ENCODE measurements at regions not wholly inside any gene's neighbourhood (a gene's known extent, or its start where the extent isn't known, plus 50 kb on each side); places are given as distances from the start of the nearest gene placed in this dataset.

DNA sequence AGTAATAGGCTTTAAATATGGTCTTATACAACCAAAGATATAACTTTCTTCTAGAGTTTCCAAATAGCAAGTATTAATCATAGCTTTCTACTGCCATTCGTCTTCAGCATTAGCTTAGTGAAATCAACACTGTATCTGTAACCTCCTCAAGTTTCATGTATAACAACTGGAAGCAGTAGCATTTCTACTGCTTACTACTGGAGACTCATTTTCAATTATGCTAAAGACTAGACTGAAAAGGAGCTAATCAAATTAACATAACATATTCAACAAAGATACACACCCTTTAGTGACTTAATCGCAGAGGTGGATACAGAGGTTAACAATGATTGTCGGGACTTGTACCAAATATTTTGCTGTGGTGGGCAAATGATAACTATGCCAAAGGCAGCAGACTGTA lies 344.2 kb upstream of the TEX13C start:
- no peaks in the 10 kb centered on the region for H3K4me1 ChIP-seq (ENCODE audit: insufficient read depth, low read length, poor library complexity, severe bottlenecking)
- no peak overlapping the region for H3K4me2 ChIP-seq (ENCODE audit: low read depth, low read length, poor library complexity, severe bottlenecking)
- H3F3A ChIP-seq (ENCODE audit: low read depth): no peaks in the 10 kb centered on the region
- H3K36me3 ChIP-seq (ENCODE audit: insufficient read depth, low read length): no peaks in the 10 kb centered on the region
- H3K9me2 ChIP-seq (replicated peaks; ENCODE audit: low read depth, low read length): no peaks in the 10 kb centered on the region
- no peaks in the 10 kb centered on the region for H3K79me2 ChIP-seq (ENCODE audit: insufficient read depth, low read length)
- no peaks in the 10 kb centered on the region for H4K20me1 ChIP-seq (ENCODE audit: insufficient read depth, low read length, poor library complexity, severe bottlenecking)
- no peaks in the 10 kb centered on the region for H3K9me3 ChIP-seq (ENCODE audit: insufficient read depth, low read depth, low read length)
- TF ChIP-seq, protein P1, sequence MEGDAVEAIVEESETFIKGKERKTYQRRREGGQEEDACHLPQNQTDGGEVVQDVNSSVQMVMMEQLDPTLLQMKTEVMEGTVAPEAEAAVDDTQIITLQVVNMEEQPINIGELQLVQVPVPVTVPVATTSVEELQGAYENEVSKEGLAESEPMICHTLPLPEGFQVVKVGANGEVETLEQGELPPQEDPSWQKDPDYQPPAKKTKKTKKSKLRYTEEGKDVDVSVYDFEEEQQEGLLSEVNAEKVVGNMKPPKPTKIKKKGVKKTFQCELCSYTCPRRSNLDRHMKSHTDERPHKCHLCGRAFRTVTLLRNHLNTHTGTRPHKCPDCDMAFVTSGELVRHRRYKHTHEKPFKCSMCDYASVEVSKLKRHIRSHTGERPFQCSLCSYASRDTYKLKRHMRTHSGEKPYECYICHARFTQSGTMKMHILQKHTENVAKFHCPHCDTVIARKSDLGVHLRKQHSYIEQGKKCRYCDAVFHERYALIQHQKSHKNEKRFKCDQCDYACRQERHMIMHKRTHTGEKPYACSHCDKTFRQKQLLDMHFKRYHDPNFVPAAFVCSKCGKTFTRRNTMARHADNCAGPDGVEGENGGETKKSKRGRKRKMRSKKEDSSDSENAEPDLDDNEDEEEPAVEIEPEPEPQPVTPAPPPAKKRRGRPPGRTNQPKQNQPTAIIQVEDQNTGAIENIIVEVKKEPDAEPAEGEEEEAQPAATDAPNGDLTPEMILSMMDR (conservative IDR thresholded peaks at IDR 0.05; ENCODE audit: low read length): no peak
- TF ChIP-seq EZH2phosphoT487 (IDR thresholded peaks at IDR 0.05; ENCODE audit: borderline replicate concordance): no peak
- no peak overlapping the region for H3K4me3 ChIP-seq (ENCODE audit: low read length, poor library complexity, severe bottlenecking)
- H3K27me3 ChIP-seq (ENCODE audit: insufficient read depth, low read length, poor library complexity, severe bottlenecking): no peaks in the 10 kb centered on the region
- H2AFZ ChIP-seq (ENCODE audit: low read length): no peak overlapping the region
- H3K9ac ChIP-seq (ENCODE audit: low read depth, low read length, poor library complexity, severe bottlenecking): no peak overlapping the region

DNA sequence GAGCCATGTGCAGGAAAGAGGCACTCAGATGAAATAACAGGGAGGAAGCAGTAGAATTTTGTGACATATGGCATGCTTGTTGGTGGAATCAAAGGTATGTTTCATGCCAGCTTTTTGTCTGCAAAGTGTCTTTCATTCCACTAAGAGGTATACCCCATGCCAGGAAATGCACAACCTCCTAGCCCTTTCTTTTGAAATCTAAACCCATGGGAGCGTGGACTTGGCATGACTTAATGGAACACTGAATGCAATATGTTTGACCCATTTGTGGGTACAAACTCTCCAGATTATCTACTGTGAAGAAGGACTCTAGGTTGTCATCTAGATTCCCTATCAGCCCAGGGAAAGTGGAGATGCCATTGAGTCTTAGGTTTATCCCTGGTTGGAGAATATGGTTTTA lies 338.3 kb upstream of the TEX13C start:
- H3K9ac ChIP-seq (ENCODE audit: low read depth, low read length, poor library complexity, severe bottlenecking): no peak overlapping the region

GRCh38 chrX:124984140-124984813 lies 335.4 kb upstream of the TEX13C start:
- no peaks in the 10 kb centered on the region for H3K9me2 ChIP-seq (replicated peaks; ENCODE audit: low read depth, low read length)
- H3K79me2 ChIP-seq (ENCODE audit: insufficient read depth, low read length): no peaks in the 10 kb centered on the region
- H3K27me3 ChIP-seq (ENCODE audit: insufficient read depth, low read length, poor library complexity, severe bottlenecking): no peaks in the 10 kb centered on the region
- no peak overlapping the region for H3K9ac ChIP-seq (ENCODE audit: low read depth, low read length, poor library complexity, severe bottlenecking)
- H3K4me3 ChIP-seq (ENCODE audit: low read length, poor library complexity, severe bottlenecking): no peak overlapping the region
- no peaks in the 10 kb centered on the region for H3K36me3 ChIP-seq (ENCODE audit: insufficient read depth, low read length)
- H3K9me3 ChIP-seq (ENCODE audit: insufficient read depth, low read depth, low read length): no peaks in the 10 kb centered on the region
- no peak overlapping the region for H3K4me2 ChIP-seq (ENCODE audit: low read depth, low read length, poor library complexity, severe bottlenecking)
- no peaks in the 10 kb centered on the region for H4K20me1 ChIP-seq (ENCODE audit: insufficient read depth, low read length, poor library complexity, severe bottlenecking)
- no peak for TF ChIP-seq EZH2phosphoT487 (IDR thresholded peaks at IDR 0.05; ENCODE audit: borderline replicate concordance)
- TF ChIP-seq, protein P1 (conservative IDR thresholded peaks at IDR 0.05; ENCODE audit: low read length): no peak
- no peaks in the 10 kb centered on the region for H3F3A ChIP-seq (ENCODE audit: low read depth)
- H2AFZ ChIP-seq (ENCODE audit: low read length): no peak overlapping the region
- no peaks in the 10 kb centered on the region for H3K4me1 ChIP-seq (ENCODE audit: insufficient read depth, low read length, poor library complexity, severe bottlenecking)

More for the DNA sequence above, 338.3 kb upstream of the TEX13C start:
- H3K27me3 ChIP-seq (ENCODE audit: insufficient read depth, low read length, poor library complexity, severe bottlenecking): no peaks in the 10 kb centered on the region
- no peaks in the 10 kb centered on the region for H3K4me1 ChIP-seq (ENCODE audit: insufficient read depth, low read length, poor library complexity, severe bottlenecking)
- no peaks in the 10 kb centered on the region for H3F3A ChIP-seq (ENCODE audit: low read depth)
- H3K9me3 ChIP-seq (ENCODE audit: insufficient read depth, low read depth, low read length): no peaks in the 10 kb centered on the region
- no peak for TF ChIP-seq EZH2phosphoT487 (IDR thresholded peaks at IDR 0.05; ENCODE audit: borderline replicate concordance)
- TF ChIP-seq, protein P1 (conservative IDR thresholded peaks at IDR 0.05; ENCODE audit: low read length): no peak
- no peak overlapping the region for H2AFZ ChIP-seq (ENCODE audit: low read length)
- H3K36me3 ChIP-seq (ENCODE audit: insufficient read depth, low read length): no peaks in the 10 kb centered on the region
- no peaks in the 10 kb centered on the region for H3K79me2 ChIP-seq (ENCODE audit: insufficient read depth, low read length)
- no peak overlapping the region for H3K4me2 ChIP-seq (ENCODE audit: low read depth, low read length, poor library complexity, severe bottlenecking)
- H3K4me3 ChIP-seq (ENCODE audit: low read length, poor library complexity, severe bottlenecking): no peak overlapping the region
- H3K9me2 ChIP-seq (replicated peaks; ENCODE audit: low read depth, low read length): no peaks in the 10 kb centered on the region
- no peaks in the 10 kb centered on the region for H4K20me1 ChIP-seq (ENCODE audit: insufficient read depth, low read length, poor library complexity, severe bottlenecking)
